PC-3 (cell line): ENCODE measurements at regions not wholly inside any gene's neighbourhood (a gene's known extent, or its start where the extent isn't known, plus 50 kb on each side); places are given as distances from the start of the nearest gene placed in this dataset.
"Not testable (repeated sequence)": the region's sequence is repeated elsewhere in the genome, so short reads cannot be mapped to it uniquely, and the experiment has no call there.

Experiments
- ATAC-seq: fragments of 200-7000 bp; cut with Tn5 transposase; 2 replicates; pipeline ENCODE4 v1.9.1; 2020; ENCODE audit warnings: mild to moderate bottlenecking, moderate library complexity
- BruUV-seq: library from RNA; stranded (reverse); fragments of 400-500 nt; replicated peaks from 2 replicates; lab custom pipeline; 2021; lab: Mats Ljungman, UMichigan
- CTCF ChIA-PET: fragments of 300-600 bp; sonication (Branson Sonifier 250); formaldehyde crosslinking; loops from one replicate; lab custom pipeline; 2022; ENCODE audit warnings: antibody characterized with exemption; lab: Charles Lee
- POLR2A ChIA-PET: fragments of 300-600 bp; sonication (Branson Sonifier 250); formaldehyde crosslinking; loops from one replicate; lab custom pipeline; 2022; ENCODE audit warnings: antibody characterized with exemption; ENCODE audit not compliant: unreplicated experiment; lab: Charles Lee
- DNase-seq: peaks from one replicate; pipeline ENCODE4 v3.0.0-alpha.2; 2015
- H2AFZ ChIP-seq: fragments of 300-600 bp; sonication (generic); 2 replicates; pipeline ENCODE4 v1.6.0; 2016; ENCODE audit warnings: antibody characterized with exemption, low read length
- H3F3A ChIP-seq: fragments of 300-600 bp; sonication (generic); one replicate; pipeline ENCODE4 v1.6.0; 2017; ENCODE audit warnings: antibody characterized with exemption, low read length, control low read depth, mild to moderate bottlenecking; ENCODE audit not compliant: unreplicated experiment
- H3K27ac ChIP-seq: fragments of 300-600 bp; sonication (generic); 2 replicates; pipeline ENCODE4 v1.5.1; 2016; ENCODE audit warnings: mild to moderate bottlenecking, low read length
- H3K27me3 ChIP-seq: fragments of 300-600 bp; sonication (generic); 2 replicates; pipeline ENCODE4 v1.6.1; 2016; ENCODE audit warnings: low read length, mixed read lengths
- H3K36me3 ChIP-seq: fragments of 300-600 bp; sonication (generic); 2 replicates; pipeline ENCODE4 v1.6.1; 2016; ENCODE audit warnings: low read depth, mixed run types, low read length, mixed read lengths
- H3K4me1 ChIP-seq: fragments of 300-600 bp; sonication (generic); 2 replicates; pipeline ENCODE4 v1.5.1; 2016; ENCODE audit warnings: low read length; ENCODE audit not compliant: insufficient read depth
- H3K4me2 ChIP-seq: fragments of 300-600 bp; sonication (generic); 2 replicates; pipeline ENCODE4 v1.6.0; 2016; ENCODE audit warnings: low read length
- H3K4me3 ChIP-seq: fragments of 300-600 bp; sonication (generic); 2 replicates; pipeline ENCODE4 v1.5.1; 2016; ENCODE audit warnings: mild to moderate bottlenecking, low read length, mixed read lengths
- H3K79me2 ChIP-seq: fragments of 300-600 bp; sonication (generic); 2 replicates; pipeline ENCODE4 v1.6.1; 2017; ENCODE audit warnings: low read length, mixed read lengths
- H3K9ac ChIP-seq: fragments of 300-600 bp; sonication (generic); 2 replicates; pipeline ENCODE4 v1.6.0; 2016; ENCODE audit warnings: mild to moderate bottlenecking, low read length
- H3K9me2 ChIP-seq: fragments of 300-600 bp; sonication (generic); replicated peaks from 2 replicates; pipeline ENCODE4 v1.6.1; 2016; ENCODE audit warnings: mixed run types, low read length, mixed read lengths
- H3K9me3 ChIP-seq: fragments of 300-600 bp; sonication (generic); 2 replicates; pipeline ENCODE4 v1.6.1; 2016; ENCODE audit warnings: low read length, mixed read lengths
- H4K20me1 ChIP-seq: fragments of 300-600 bp; sonication (generic); 2 replicates; pipeline ENCODE4 v1.6.1; 2016; ENCODE audit warnings: low read length, mixed read lengths
- EZH2 ChIP-seq: fragments of 300-600 bp; sonication (generic); IDR thresholded peaks from one replicate; pipeline ENCODE4 v1.6.1; 2017; ENCODE audit warnings: antibody characterized with exemption, mild to moderate bottlenecking, low read length; ENCODE audit not compliant: unreplicated experiment
- intact Hi-C: fragments of 100-400 bp; cut with micrococcal nuclease; formaldehyde crosslinking; loops from 2 replicates; pipeline ENCODE4 v1.9.0; 2023

DNA sequence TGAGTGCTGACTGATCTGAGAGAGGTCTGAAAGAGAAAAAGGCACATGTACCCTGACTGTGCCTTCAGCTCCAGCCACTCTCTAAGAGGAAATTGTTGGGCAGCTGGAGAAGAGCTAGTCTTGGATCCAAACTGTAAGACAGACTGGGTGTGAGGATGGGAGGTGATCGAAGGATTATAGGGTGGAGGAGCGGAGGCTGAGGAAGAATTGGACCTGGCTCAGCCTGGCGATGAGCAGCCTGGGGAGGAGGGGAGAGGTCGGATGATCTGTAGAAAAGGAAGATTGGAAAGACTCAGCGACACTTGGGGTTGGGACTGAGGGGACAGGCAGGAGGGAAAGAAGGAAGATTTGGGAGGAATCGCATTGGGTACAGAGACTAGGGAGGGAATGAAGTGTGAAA is 98.6 kb upstream of the SLC25A48 start:
- Histone ChIP-seq H2AFZ (no peak overlapping the region), H3K9me2 (no peaks in the 10 kb centered on the region), H3K9ac (no peak overlapping the region), H3K9me3 (no peaks in the 10 kb centered on the region), H3K36me3 (no peaks in the 10 kb centered on the region), H3K4me1 (no peaks in the 10 kb centered on the region), H3K4me2 (no peak overlapping the region), H3K27me3 (peaks cover 33% of the 10 kb centered on the region), H3K27ac (no peak overlapping the region), H3K79me2 (no peaks in the 10 kb centered on the region), H3K4me3 (no peak overlapping the region), H3F3A (no peaks in the 10 kb centered on the region), H4K20me1 (no peaks in the 10 kb centered on the region)
- DNase-seq = no peak
- ChIA-PET CTCF (no interaction called here), POLR2A (no interaction called here)
- no peak for ATAC-seq
- TF ChIP-seq EZH2 = no peak
- no TSS peak for BruUV-seq
- intact Hi-C loops = no loop called here

DNA sequence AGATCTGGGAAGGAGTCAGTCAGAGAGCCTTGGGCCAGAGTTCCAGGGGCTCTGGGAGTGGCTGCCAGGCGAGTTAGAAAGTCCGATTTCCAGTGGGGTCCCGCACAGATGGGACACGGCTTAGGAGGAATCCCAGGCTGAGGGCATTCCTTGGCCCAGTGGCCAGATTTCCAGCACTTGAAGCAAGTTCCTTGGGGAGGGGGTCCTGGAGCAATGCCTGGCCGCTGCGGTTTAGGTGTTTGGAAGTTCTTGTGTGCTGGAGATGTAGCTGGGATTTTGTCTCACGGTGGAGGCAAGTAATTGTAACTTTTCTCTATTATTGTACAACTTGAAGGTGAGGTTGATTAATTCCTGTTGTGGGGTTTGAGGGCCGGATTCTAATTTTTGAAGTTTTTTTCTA is 99.5 kb upstream of the SLC25A48 start:
- H3K4me1 ChIP-seq, H3K4me3 ChIP-seq, H3K9me3 ChIP-seq, H3K27ac ChIP-seq, H3K79me2 ChIP-seq, ATAC-seq, POLR2A ChIA-PET, H3K4me2 ChIP-seq, H3K36me3 ChIP-seq, H4K20me1 ChIP-seq, H2AFZ ChIP-seq, CTCF ChIA-PET, H3K9ac ChIP-seq, DNase-seq, intact Hi-C loops, H3K9me2 ChIP-seq, H3F3A ChIP-seq, BruUV-seq: not testable (repeated sequence)
- H3K27me3 ChIP-seq = peaks cover 33% of the 10 kb centered on the region

DNA sequence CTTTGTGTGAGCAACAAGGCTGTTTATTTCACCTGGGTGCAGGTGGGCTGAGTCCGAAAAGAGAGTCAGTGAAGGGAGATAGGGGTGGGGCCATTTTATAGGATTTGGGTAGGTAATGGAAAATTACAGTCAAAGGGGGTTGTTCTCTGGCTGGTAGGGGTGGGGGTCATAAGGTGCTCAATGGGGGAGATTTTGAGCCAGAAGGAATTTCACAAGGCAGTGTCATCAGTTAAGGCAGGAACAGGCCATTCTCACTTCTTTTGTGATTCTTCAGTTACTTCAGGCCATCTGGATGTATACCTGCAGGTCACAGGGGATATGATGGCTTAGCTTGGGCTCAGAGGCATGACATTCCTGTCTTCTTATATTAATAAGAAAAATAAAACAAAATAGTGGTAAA is 103.4 kb upstream of the SLC25A48 start:
- POLR2A ChIA-PET = not testable (repeated sequence)

DNA sequence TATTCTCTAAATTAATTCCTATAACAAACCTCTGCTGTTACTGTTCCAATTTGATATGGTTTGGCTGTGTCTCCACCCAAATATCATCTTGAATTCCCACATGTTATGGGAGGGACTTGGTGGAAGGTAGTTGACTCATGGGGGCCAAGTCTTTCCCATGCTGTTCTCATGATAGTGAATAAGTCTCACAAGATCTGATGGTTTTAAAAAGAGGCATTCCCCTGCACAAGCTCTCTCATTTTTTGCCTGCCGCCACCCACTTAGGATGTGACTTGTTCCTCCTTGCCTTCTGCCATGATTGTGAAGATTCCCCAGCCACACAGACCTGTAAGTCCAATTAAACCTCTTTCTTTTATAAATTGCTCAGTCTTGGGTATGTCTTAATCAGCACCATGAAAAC is 104.3 kb upstream of the SLC25A48 start:
- BruUV-seq, POLR2A ChIA-PET, H3K36me3 ChIP-seq, H3K9me2 ChIP-seq, H3K4me3 ChIP-seq, H3K4me1 ChIP-seq, H3K4me2 ChIP-seq, CTCF ChIA-PET, ATAC-seq, DNase-seq, H2AFZ ChIP-seq, H3K27ac ChIP-seq, H3K9me3 ChIP-seq, H3K9ac ChIP-seq, H3F3A ChIP-seq, H4K20me1 ChIP-seq, intact Hi-C loops, H3K79me2 ChIP-seq: not testable (repeated sequence)
- peaks cover 32% of the 10 kb centered on the region for H3K27me3 ChIP-seq

More for the DNA sequence above, 103.4 kb upstream of the SLC25A48 start:
- H3K27me3 ChIP-seq = peaks cover 41% of the 10 kb centered on the region
- H3K9me2 ChIP-seq, H3F3A ChIP-seq, H3K36me3 ChIP-seq, H3K4me1 ChIP-seq, CTCF ChIA-PET, ATAC-seq, DNase-seq, H4K20me1 ChIP-seq, H3K79me2 ChIP-seq, H3K9ac ChIP-seq, intact Hi-C loops, H3K4me3 ChIP-seq, H3K27ac ChIP-seq, H3K4me2 ChIP-seq, H2AFZ ChIP-seq, H3K9me3 ChIP-seq, BruUV-seq: not testable (repeated sequence)
